CD8-positive, alpha-beta memory T cell (primary cell): ENCODE measurements at regions not wholly inside any gene's neighbourhood (a gene's known extent, or its start where the extent isn't known, plus 50 kb on each side); places are given as distances from the start of the nearest gene placed in this dataset.

ENCODE experiments used
- CTCF ChIA-PET: fragments of 350-600 bp; sonication (Branson Sonifier 250); formaldehyde crosslinking; loops from one replicate; lab custom pipeline; 2021; ENCODE audit warnings: antibody characterized with exemption; lab: Charles Lee
- POLR2A ChIA-PET: fragments of 350-600 bp; sonication (Branson Sonifier 250); formaldehyde crosslinking; loops from one replicate; lab custom pipeline; 2021; ENCODE audit warnings: antibody characterized with exemption; lab: Charles Lee
- DNase-seq, 5 donors: peaks; one replicate each; pipeline versions ENCODE4 v3.0.0 to v3.0.0-alpha.2; 2020 to 2022; ENCODE audit warnings: mixed read lengths in 1 of 5
- H3K27ac ChIP-seq: one replicate; pipeline ENCODE4 v1.7.0; 2013; ENCODE audit warnings: low read depth, mild to moderate bottlenecking, low read length, moderate library complexity
- H3K27me3 ChIP-seq: 2 replicates; pipeline ENCODE4 v1.7.0; 2013; ENCODE audit warnings: low read length, mild to moderate bottlenecking; ENCODE audit not compliant: insufficient read depth, poor library complexity, severe bottlenecking
- H3K36me3 ChIP-seq: 2 replicates; pipeline ENCODE4 v1.7.0; 2013; ENCODE audit warnings: mild to moderate bottlenecking, low read length, moderate library complexity; ENCODE audit not compliant: insufficient read depth
- H3K4me1 ChIP-seq: 2 replicates; pipeline ENCODE4 v1.7.0; 2013; ENCODE audit warnings: mild to moderate bottlenecking, low read length, moderate library complexity; ENCODE audit not compliant: insufficient read depth
- H3K4me3 ChIP-seq: 2 replicates; pipeline ENCODE4 v1.7.0; 2013; ENCODE audit warnings: mild to moderate bottlenecking, low read length
- H3K9me3 ChIP-seq: 2 replicates; pipeline ENCODE4 v1.7.0; 2013; ENCODE audit warnings: mild to moderate bottlenecking, low read length
- H3K27ac Mint-ChIP-seq, 8 donors: one replicate each; pipeline ENCODE4 v1.8.0; 2020 to 2021; ENCODE audit warnings: mixed read lengths in 8 of 8, mild to moderate bottlenecking in 6 of 8, inconsistent platforms in 3 of 8, moderate library complexity in 3 of 8
- H3K27me3 Mint-ChIP-seq, 2 donors: one replicate each; pipeline ENCODE4 v1.8.0; 2020 to 2021; ENCODE audit warnings: mixed read lengths in 2 of 2, mild to moderate bottlenecking in 1 of 2, moderate library complexity in 1 of 2
- H3K36me3 Mint-ChIP-seq, 3 donors: one replicate each; pipeline ENCODE4 v1.8.0; 2020 to 2021; ENCODE audit warnings: mixed read lengths in 3 of 3, inconsistent platforms in 1 of 3, mild to moderate bottlenecking in 1 of 3
- H3K4me1 Mint-ChIP-seq, 3 donors: one replicate each; pipeline ENCODE4 v1.8.0; 2020 to 2021; ENCODE audit warnings: mixed read lengths in 3 of 3, inconsistent platforms in 1 of 3, mild to moderate bottlenecking in 1 of 3
- H3K4me3 Mint-ChIP-seq, 7 donors: one replicate each; pipeline ENCODE4 v1.8.0; 2020 to 2021; ENCODE audit warnings: mixed read lengths in 7 of 7, mild to moderate bottlenecking in 6 of 7, moderate library complexity in 4 of 7, inconsistent platforms in 2 of 7
- H3K9me3 Mint-ChIP-seq, 5 donors: one replicate each; pipeline ENCODE4 v1.8.0; 2020 to 2022; ENCODE audit warnings: mixed read lengths in 5 of 5, mild to moderate bottlenecking in 3 of 5, moderate library complexity in 2 of 5, inconsistent platforms in 1 of 5

- Mint-ChIP-seq H3K4me3 (no peak overlapping the region), H3K36me3 (no peaks in the 10 kb centered on the region), H3K4me1 (no peaks in the 10 kb centered on the region), H3K27ac (no peak overlapping the region), H3K27me3 (no peaks in the 10 kb centered on the region), H3K9me3 (peaks cover 8 to 31% (median 12%) of the 10 kb centered on the region in 5 donors)
- Histone ChIP-seq H3K4me3 (no peak overlapping the region), H3K4me1 (no peaks in the 10 kb centered on the region), H3K27me3 (no peaks in the 10 kb centered on the region), H3K27ac (no peak overlapping the region), H3K36me3 (no peaks in the 10 kb centered on the region), H3K9me3 (no peaks in the 10 kb centered on the region)
- POLR2A ChIA-PET, result no interaction called here
- CTCF ChIA-PET, result no interaction called here
- no peak for DNase-seq
Measured at GRCh38 chr5:29720954-29721353, 1472.5 kb upstream of the CDH6 start.

GRCh38 chr5:29719171-29719570, 1474.3 kb upstream of the CDH6 start:
- H3K4me1 ChIP-seq, result no peaks in the 10 kb centered on the region
- H3K4me3 Mint-ChIP-seq, result no peak overlapping the region
- no peaks in the 10 kb centered on the region for H3K27me3 Mint-ChIP-seq
- no peaks in the 10 kb centered on the region for H3K36me3 ChIP-seq
- H3K9me3 ChIP-seq, result no peaks in the 10 kb centered on the region
- no peaks in the 10 kb centered on the region for H3K27me3 ChIP-seq
- ChIA-PET CTCF (no interaction called here), POLR2A (no interaction called here)
- no peaks in the 10 kb centered on the region for H3K4me1 Mint-ChIP-seq
- no peak overlapping the region for H3K27ac ChIP-seq
- no peak for DNase-seq
- no peaks in the 10 kb centered on the region for H3K36me3 Mint-ChIP-seq
- H3K9me3 Mint-ChIP-seq, result peaks cover 9 to 22% (median 10%) of the 10 kb centered on the region in 5 donors
- H3K4me3 ChIP-seq, result no peak overlapping the region
- no peak overlapping the region for H3K27ac Mint-ChIP-seq

- Histone ChIP-seq H3K9me3 (no peaks in the 10 kb centered on the region), H3K36me3 (no peaks in the 10 kb centered on the region), H3K4me3 (no peak overlapping the region), H3K4me1 (no peaks in the 10 kb centered on the region), H3K27me3 (no peaks in the 10 kb centered on the region), H3K27ac (no peak overlapping the region)
- POLR2A ChIA-PET, result no interaction called here
- H3K27ac Mint-ChIP-seq, result no peak overlapping the region
- CTCF ChIA-PET, result no interaction called here
- no peaks in the 10 kb centered on the region for H3K27me3 Mint-ChIP-seq
- no peak for DNase-seq
- H3K9me3 Mint-ChIP-seq, result peaks cover 9 to 30% (median 14%) of the 10 kb centered on the region in 5 donors
- no peak overlapping the region for H3K4me3 Mint-ChIP-seq
- no peaks in the 10 kb centered on the region for H3K36me3 Mint-ChIP-seq
- no peaks in the 10 kb centered on the region for H3K4me1 Mint-ChIP-seq
Measured at GRCh38 chr5:29715167-29715566, 1478.3 kb upstream of the CDH6 start.

- no peak for DNase-seq
- Histone ChIP-seq H3K9me3 (no peaks in the 10 kb centered on the region), H3K4me1 (no peaks in the 10 kb centered on the region), H3K27ac (no peak overlapping the region), H3K4me3 (no peak overlapping the region), H3K36me3 (no peaks in the 10 kb centered on the region), H3K27me3 (no peaks in the 10 kb centered on the region)
- ChIA-PET CTCF (no interaction called here), POLR2A (no interaction called here)
- peaks cover 0 to 2% (median 0%) of the 10 kb centered on the region in 3 donors for H3K36me3 Mint-ChIP-seq
- no peak overlapping the region for H3K27ac Mint-ChIP-seq
- peaks cover under 1 to 34% (median 11%) of the 10 kb centered on the region in 5 donors for H3K9me3 Mint-ChIP-seq
- peaks cover 0 to 1% of the 10 kb centered on the region in 2 donors for H3K27me3 Mint-ChIP-seq
- no peak overlapping the region for H3K4me3 Mint-ChIP-seq
- H3K4me1 Mint-ChIP-seq, result no peaks in the 10 kb centered on the region
Measured at GRCh38 chr5:29702875-29703274, 1490.6 kb upstream of the CDH6 start.

- peaks cover 3 to 33% (median 15%) of the 10 kb centered on the region in 5 donors for H3K9me3 Mint-ChIP-seq
- ChIA-PET CTCF (no interaction called here), POLR2A (no interaction called here)
- DNase-seq, result no peak
- H3K27ac Mint-ChIP-seq, result no peak overlapping the region
- H3K36me3 ChIP-seq, result no peaks in the 10 kb centered on the region
- H3K27ac ChIP-seq, result no peak overlapping the region
- no peak overlapping the region for H3K4me3 ChIP-seq
- H3K4me1 Mint-ChIP-seq, result no peaks in the 10 kb centered on the region
- no peaks in the 10 kb centered on the region for H3K4me1 ChIP-seq
- H3K27me3 ChIP-seq, result no peaks in the 10 kb centered on the region
- H3K9me3 ChIP-seq, result no peaks in the 10 kb centered on the region
- H3K27me3 Mint-ChIP-seq, result peaks cover 0 to 1% of the 10 kb centered on the region in 2 donors
- no peak overlapping the region for H3K4me3 Mint-ChIP-seq
- peaks cover 0 to 2% (median 0%) of the 10 kb centered on the region in 3 donors for H3K36me3 Mint-ChIP-seq
Measured at GRCh38 chr5:29701600-29701999, 1491.9 kb upstream of the CDH6 start.

GRCh38 chr5:29697785-29698414, 1495.6 kb upstream of the CDH6 start:
- H3K27ac Mint-ChIP-seq, result no peak overlapping the region
- CTCF ChIA-PET, result no interaction called here
- no peaks in the 10 kb centered on the region for H3K36me3 ChIP-seq
- peaks cover 0 to 1% of the 10 kb centered on the region in 2 donors for H3K27me3 Mint-ChIP-seq
- H3K4me3 ChIP-seq, result no peak overlapping the region
- H3K27me3 ChIP-seq, result no peaks in the 10 kb centered on the region
- DNase-seq, result no peak
- no peaks in the 10 kb centered on the region for H3K4me1 Mint-ChIP-seq
- H3K4me1 ChIP-seq, result no peaks in the 10 kb centered on the region
- H3K9me3 Mint-ChIP-seq, result peaks cover 3 to 40% (median 11%) of the 10 kb centered on the region in 5 donors
- H3K36me3 Mint-ChIP-seq, result peaks cover 0 to 2% (median 0%) of the 10 kb centered on the region in 3 donors
- POLR2A ChIA-PET, result no interaction called here
- H3K9me3 ChIP-seq, result no peaks in the 10 kb centered on the region
- no peak overlapping the region for H3K27ac ChIP-seq
- no peak overlapping the region for H3K4me3 Mint-ChIP-seq

GRCh38 chr5:29697278-29697677, 1496.2 kb upstream of the CDH6 start:
- Mint-ChIP-seq H3K4me3 (no peak overlapping the region), H3K4me1 (no peaks in the 10 kb centered on the region), H3K27ac (no peak overlapping the region), H3K36me3 (peaks cover 0 to 2% (median 0%) of the 10 kb centered on the region in 3 donors), H3K27me3 (peaks cover 0 to 1% of the 10 kb centered on the region in 2 donors), H3K9me3 (peaks cover 3 to 40% (median 11%) of the 10 kb centered on the region in 5 donors)
- Histone ChIP-seq H3K27ac (no peak overlapping the region), H3K4me3 (no peak overlapping the region), H3K4me1 (no peaks in the 10 kb centered on the region), H3K27me3 (no peaks in the 10 kb centered on the region), H3K9me3 (no peaks in the 10 kb centered on the region), H3K36me3 (no peaks in the 10 kb centered on the region)
- ChIA-PET POLR2A (no interaction called here), CTCF (no interaction called here)
- no peak for DNase-seq

GRCh38 chr5:29672678-29673077, 1520.8 kb upstream of the CDH6 start:
- DNase-seq, result no peak
- peaks cover 3 to 53% (median 7%) of the 10 kb centered on the region in 5 donors for H3K9me3 Mint-ChIP-seq
- Histone ChIP-seq H3K27me3 (no peaks in the 10 kb centered on the region), H3K36me3 (no peaks in the 10 kb centered on the region), H3K9me3 (no peaks in the 10 kb centered on the region), H3K27ac (no peak overlapping the region), H3K4me1 (no peaks in the 10 kb centered on the region), H3K4me3 (no peak overlapping the region)
- H3K27me3 Mint-ChIP-seq, result no peaks in the 10 kb centered on the region
- H3K4me1 Mint-ChIP-seq, result no peaks in the 10 kb centered on the region
- no peak overlapping the region for H3K4me3 Mint-ChIP-seq
- H3K36me3 Mint-ChIP-seq, result no peaks in the 10 kb centered on the region
- ChIA-PET CTCF (interaction anchor here (0.7 kb wide), 1 partner anchor 1269 kb away, joined by 3 read pairs; no protein-coding TSS in a partner anchor), POLR2A (no interaction called here)
- H3K27ac Mint-ChIP-seq, result no peak overlapping the region
